Lower leg skin (tissue), 3 donors: ENCODE measurements at regions not wholly inside any gene's neighbourhood (a gene's known extent, or its start where the extent isn't known, plus 50 kb on each side); places are given as distances from the start of the nearest gene placed in this dataset.

Experiments used
- CTCF ChIP-seq, 3 donors: fragments of 450-650 bp; IDR thresholded peaks; one replicate each; pipeline ENCODE4 v1.5.1; 2016; ENCODE audit warnings: antibody characterized with exemption in 3 of 3, mild to moderate bottlenecking in 3 of 3, moderate library complexity in 2 of 3
- POLR2A ChIP-seq, 2 donors: fragments of 450-650 bp; IDR thresholded peaks; one replicate each; pipeline ENCODE4 v1.6.1; 2016 to 2017; ENCODE audit warnings: antibody characterized with exemption in 2 of 2, mild to moderate bottlenecking in 1 of 2, moderate library complexity in 1 of 2

GRCh38 chr22:27297125-27297524 is 504.4 kb downstream of the MN1 start:
- TF ChIP-seq CTCF (IDR thresholded peaks at IDR 0.05) (no peak), POLR2A (IDR thresholded peaks at IDR 0.05) (no peak)
